Stimulated activated CD4-positive, alpha-beta T cell treated with anti-CD3 and anti-CD28 coated beads, Interleukin-12 subunit alpha, Interleukin-12 subunit beta, amount 100 ng/mL, for 24 hours (primary cell): ENCODE measurements at regions not wholly inside any gene's neighbourhood (a gene's known extent, or its start where the extent isn't known, plus 50 kb on each side); places are given as distances from the start of the nearest gene placed in this dataset.

Source experiments
- DNase-seq, 2 experiments: peaks; one replicate each; pipeline ENCODE4 v3.0.0-alpha.2; 2020; ENCODE audit warnings: low read depth in 2 of 2

DNA sequence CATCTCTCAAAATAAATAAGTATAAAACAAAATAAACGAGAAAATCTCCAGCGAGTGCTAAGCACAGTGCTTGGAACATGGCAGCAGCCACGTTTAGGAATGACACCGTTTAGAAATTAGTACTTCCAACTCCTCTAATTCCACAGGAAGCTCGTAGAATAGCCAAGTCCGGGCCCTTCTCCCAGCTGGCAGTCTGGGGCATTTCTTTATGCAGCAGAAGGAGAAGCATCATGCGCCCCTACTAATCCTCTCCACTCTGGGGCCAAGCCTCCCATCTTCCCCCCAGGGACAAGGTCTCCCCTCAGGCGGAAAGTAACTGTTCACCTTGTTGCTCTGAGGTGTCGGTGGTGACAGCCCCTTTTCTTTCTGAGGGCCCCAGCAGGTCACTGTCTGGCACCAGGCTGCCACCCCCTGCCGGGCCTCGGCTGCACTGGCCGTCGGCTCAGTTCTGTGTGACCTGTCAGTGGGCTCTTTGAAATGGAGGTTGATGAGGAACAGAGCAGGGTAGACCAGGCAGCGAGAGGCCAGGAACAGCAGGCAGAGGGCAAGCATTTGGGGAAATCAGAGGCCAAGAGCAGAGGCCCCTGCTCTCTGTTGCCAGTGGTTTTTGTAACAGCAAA is 113.5 kb upstream of the WWC1 start:
- no peak for DNase-seq

DNA sequence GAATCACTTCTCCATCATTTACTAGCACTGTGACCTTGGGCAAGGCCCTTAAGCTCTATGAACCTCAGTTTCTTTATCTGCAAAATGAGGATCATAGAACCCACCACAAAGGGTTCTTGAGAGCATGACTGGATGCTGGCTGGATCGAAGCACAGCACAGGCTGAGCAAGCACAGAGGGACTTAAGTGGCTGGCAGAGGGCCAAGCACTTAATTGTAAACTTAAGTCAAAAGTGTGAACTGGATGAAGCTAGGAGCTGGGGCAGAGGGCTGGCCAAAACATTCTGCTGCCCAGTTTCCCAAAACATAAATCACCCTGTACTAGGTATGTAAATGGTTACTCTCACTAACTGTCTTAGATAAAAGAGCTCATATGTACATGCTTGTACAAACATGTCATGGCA is 112.3 kb upstream of the WWC1 start:
- no peak for DNase-seq

DNA sequence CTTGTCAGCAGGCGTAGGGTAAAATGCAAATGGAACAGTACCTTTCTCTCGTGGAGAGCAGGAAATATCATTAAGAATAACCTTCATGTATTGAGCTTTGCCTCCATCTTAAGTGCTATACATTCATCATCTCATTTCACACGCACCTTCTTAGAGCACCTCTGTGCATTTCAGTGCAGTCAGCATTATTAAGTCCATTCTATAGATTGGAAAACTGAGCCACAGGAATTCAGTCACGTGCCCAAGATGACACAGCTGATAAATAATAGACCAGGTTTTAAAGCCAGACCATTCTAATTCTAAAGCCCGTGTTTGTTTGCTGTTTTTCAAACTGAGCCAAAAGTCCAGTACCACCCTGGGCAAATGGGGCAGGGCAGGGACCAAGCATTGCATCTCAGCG is 109.2 kb upstream of the WWC1 start:
- DNase-seq = no peak

DNA sequence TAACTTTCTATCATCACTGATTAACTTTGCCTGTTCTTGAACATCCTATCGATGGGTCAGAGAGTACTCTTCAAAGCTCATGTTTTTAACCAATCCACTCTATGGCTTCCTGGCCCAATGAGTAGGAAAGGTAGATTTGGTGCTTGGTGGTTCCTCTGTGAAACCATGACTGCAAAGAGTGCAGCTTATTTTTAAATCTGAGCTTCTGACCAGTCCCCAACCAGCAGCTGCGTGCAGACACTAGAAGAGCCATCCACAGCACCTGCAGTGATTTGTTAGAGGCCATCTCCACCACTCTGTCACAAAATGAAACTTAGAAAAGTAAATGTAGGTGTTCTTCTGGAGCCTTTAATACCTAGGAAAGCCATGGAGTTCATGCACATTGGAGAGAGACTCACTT is 107.3 kb upstream of the WWC1 start:
- DNase-seq = no peak

DNA sequence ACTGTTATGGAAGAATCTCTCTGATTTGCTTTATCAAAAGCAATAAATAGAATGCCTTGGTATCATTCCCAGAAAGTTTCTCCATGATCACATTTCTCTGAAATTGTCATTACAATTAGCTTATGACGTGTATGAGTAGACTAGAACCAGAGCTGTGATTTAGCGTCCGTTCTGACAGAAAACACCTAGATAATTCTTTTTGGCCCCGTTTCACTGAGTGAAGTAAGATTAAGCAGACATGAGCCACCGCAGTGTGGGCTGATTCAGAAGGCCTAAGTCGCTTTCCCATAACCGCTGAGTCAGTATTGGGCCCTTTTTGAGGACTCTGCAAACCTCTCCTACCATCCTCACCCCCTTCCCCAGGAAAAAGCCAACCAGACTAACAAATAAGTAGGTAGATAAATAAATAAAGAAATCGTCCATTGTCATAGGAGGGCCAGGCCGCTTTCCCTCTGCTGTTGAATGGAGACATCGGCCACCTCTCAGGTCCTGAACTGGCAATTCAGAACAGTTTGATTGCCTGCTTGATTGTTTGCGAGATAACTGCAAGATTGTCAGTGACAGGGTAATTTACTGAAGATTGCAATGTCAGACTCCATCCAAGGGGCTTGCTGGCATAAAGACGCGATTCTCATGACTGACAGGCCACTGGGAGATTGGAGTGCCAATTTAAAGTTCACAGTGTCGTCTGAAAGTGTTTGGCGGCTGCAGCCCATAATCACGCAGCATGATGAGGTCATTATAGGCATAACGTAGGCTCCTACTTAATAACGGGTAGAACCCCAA is 105.0 kb upstream of the WWC1 start:
- no peak for DNase-seq

- no peak for DNase-seq
Observed at GRCh38 chr5:168187614-168188013, 103.8 kb upstream of the WWC1 start.

DNA sequence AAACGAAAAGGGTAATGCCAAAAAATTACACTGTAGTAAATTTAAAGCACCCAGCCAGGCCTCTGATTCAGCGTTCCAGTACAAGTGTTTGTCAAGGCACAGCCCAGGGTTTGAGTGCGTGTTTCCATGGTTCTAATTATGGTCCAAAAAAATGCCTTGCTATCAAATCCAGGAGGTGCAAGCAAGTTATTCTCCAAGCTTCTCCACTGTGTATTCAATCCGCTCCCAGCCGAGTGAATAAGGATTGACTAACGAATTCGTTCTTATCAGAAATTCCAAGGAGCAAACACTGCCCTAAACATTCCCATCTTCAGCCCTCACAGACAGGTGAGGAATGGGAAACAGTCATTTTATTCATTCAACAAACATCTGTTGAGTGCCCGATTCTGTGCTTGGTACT is 103.3 kb upstream of the WWC1 start:
- DNase-seq = no peak

GRCh38 chr5:168192120-168192519 is 99.3 kb upstream of the WWC1 start:
- no peak for DNase-seq

DNA sequence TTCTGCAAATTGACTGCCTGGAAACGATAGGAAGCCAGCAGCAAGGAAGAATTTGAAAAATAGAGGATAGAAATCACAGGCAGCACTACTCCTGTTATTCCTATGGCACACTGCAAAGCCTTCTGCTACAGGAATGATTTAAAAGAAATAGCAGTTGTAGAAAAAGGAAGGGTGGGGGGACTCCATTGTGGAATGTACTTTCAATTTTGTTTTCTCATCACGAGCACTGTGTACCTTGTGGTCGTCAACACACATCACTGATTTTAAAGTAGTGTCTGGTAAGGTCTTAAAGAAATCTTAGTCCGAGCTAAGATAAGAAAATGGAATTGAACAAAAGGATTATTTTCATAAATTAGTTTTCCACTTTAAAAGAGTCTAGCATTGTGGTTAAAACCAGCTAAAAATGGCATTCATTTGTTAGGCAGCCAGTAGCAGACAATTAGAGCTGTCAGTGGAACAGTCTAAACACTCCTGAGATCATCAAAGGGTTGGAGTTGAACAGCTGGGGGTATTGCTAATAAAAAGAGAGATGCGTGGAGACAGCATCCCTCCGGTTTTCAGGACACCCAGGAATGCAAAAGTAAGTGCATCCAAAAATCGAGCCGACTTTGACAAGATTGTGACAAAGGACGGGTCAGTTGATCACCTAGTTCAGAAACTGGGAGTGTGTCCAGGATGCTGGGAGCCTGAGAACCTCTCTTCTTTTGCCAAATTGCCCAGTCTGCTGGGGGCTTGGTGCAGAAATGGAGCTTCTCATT is 97.8 kb upstream of the WWC1 start:
- no peak for DNase-seq

DNA sequence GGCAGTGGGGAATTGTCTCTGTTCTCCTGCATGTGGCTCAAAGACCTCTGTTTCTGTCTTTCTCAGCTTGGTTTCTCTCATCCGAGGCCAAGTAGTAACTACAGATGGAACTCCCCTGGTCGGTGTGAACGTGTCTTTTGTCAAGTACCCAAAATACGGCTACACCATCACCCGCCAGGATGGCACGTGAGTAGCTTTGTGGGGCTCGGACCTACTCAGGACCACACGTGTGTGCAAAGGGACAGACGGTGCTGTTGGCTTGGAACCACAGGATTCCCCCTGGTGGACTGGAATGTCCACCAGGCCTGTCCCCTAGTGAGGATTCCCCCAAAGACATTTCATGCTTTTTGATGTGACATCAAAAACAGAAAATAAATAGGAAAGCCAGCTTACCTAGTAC is 96.3 kb upstream of the WWC1 start:
- no peak for DNase-seq

- DNase-seq = no peak
Observed at GRCh38 chr5:168198359-168198758, 93.1 kb upstream of the WWC1 start.

GRCh38 chr5:168202996-168203395 is 88.4 kb upstream of the WWC1 start:
- DNase-seq = no peak

DNA sequence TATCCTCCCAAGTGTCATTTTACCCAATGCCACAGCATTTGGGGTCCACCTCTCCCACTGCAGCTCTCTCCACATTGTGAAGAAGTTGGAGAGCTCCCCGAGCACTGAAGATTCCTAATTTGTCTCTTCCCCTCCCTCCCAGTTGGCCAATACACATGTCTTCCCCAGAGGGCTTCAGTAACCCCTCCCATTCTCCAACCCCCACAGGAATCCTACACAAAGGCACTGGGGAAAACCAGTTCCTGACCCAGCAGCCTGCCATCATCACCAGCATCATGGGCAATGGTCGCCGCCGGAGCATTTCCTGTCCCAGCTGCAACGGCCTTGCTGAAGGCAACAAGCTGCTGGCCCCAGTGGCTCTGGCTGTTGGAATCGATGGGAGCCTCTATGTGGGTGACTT is 87.3 kb upstream of the WWC1 start:
- DNase-seq = no peak

- no peak for DNase-seq
Observed at GRCh38 chr5:168207450-168208029, 83.9 kb upstream of the WWC1 start.

DNA sequence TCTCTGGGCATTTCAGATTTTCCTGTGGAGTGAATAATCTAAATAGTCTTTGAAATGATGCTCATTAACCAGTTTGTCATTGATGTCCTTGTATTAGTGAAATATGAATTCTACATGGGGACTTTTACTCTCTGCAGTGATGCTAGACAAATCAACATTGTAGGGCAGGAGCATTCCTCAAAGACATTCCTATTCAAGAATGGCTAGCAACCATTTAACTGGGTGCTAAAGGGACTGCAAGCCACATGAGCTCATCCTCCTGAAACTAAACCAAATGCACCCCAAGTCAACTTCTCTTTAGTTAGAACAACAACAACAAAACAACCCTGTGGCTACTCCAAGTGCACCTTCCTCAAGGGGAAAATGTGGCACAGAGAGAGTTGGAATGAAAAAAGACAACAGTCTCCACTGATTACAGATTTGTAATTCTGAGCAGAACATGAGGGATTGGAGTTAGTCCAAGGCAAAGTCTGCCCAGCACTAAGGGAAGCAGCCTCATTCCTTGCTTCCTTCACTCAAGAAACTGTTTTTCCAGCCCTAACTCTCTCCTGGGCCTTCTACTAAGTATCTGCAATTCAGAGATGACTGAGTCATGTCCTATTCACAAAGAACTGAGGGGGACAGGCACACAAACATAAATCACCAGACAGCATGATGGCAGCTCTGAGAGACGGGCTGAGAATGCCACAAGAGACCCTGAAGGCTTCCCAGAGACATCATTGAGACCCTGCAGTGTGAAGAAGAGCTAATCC is 82.0 kb upstream of the WWC1 start:
- DNase-seq = no peak

DNA sequence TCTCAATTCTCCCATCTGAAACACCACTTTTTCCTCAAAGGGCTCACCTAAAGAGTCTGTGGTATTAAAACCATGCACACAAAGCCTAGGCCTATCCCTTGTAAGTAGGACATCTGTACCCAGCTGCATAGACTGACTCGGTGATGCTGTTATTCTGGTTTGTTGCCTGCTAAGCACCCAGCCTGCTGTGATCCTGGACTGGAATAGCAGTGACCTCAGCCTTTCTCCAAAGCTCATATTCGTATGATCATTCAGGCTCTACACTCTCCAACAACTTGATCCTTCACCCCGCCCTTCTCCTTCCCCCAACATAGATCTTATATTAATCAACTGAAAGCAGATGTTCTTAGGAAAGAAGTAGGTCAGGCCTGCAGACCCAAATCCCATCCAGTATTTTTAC is 81.4 kb upstream of the WWC1 start:
- no peak for DNase-seq

- DNase-seq = no peak
Observed at GRCh38 chr5:168211245-168211644, 80.2 kb upstream of the WWC1 start.

- DNase-seq = no peak
Observed at GRCh38 chr5:168211936-168212335, 79.5 kb upstream of the WWC1 start.

GRCh38 chr5:168214071-168214470 is 77.4 kb upstream of the WWC1 start:
- no peak for DNase-seq

GRCh38 chr5:168214886-168215285 is 76.6 kb upstream of the WWC1 start:
- DNase-seq = no peak

GRCh38 chr5:168215646-168216045 is 75.8 kb upstream of the WWC1 start:
- no peak for DNase-seq

DNA sequence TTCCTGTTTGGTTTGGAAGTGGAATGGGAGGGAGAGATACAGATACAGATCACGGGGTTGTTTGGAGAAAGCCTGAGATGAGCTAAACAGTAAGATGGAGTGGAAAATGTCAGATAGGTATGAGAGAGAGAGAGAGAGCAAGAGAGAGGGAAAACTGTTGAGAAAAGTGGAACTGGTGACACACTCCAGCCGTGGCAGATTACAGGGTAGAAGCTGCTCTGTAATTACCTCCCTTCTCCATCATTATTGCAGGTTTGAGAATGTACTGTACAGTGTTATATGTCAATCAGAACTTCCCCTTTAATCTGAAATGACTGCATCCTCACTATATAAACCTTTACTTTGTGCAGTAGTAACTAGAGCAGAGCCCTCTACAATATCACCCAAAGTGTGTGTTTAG is 74.5 kb upstream of the WWC1 start:
- no peak for DNase-seq
